ENCODE measurements at regions not wholly inside any gene's neighbourhood (a gene's known extent, or its start where the extent isn't known, plus 50 kb on each side); places are given as distances from the start of the nearest gene placed in this dataset.

GRCh38 chr13:22700246-22700887, 480.4 kb upstream of the SGCG start:
- Histone ChIP-seq H3K27ac (ENCODE audit: low read length) (no peak overlapping the region), H3K9me3 (ENCODE audit: control insufficient read depth in 1 of 2, low read length in 2 of 2) (peaks cover 0 to 4% of the 10 kb centered on the region in 2 donors), H3K27me3 (ENCODE audit: low read depth, low read length) (no peaks in the 10 kb centered on the region), H3K4me1 (ENCODE audit: control insufficient read depth in 1 of 2, insufficient read depth in 2 of 2, low read length in 2 of 2) (no peaks in the 10 kb centered on the region), H3K36me3 (ENCODE audit: control insufficient read depth in 1 of 2, insufficient read depth in 2 of 2, low read length in 2 of 2) (no peaks in the 10 kb centered on the region), H3K4me3 (ENCODE audit: low read depth in 1 of 2, low read length in 2 of 2) (no peak overlapping the region)

GRCh38 chr13:22703601-22704209, 477.1 kb upstream of the SGCG start:
- Histone ChIP-seq H3K27me3 (ENCODE audit: low read depth, low read length) (no peaks in the 10 kb centered on the region), H3K4me1 (ENCODE audit: control insufficient read depth in 1 of 2, insufficient read depth in 2 of 2, low read length in 2 of 2) (no peaks in the 10 kb centered on the region), H3K4me3 (ENCODE audit: low read depth in 1 of 2, low read length in 2 of 2) (no peak overlapping the region), H3K36me3 (ENCODE audit: control insufficient read depth in 1 of 2, insufficient read depth in 2 of 2, low read length in 2 of 2) (no peaks in the 10 kb centered on the region), H3K27ac (ENCODE audit: low read length) (no peak overlapping the region), H3K9me3 (ENCODE audit: control insufficient read depth in 1 of 2, low read length in 2 of 2) (no peaks in the 10 kb centered on the region)

- Histone ChIP-seq H3K4me1 (ENCODE audit: control insufficient read depth in 1 of 2, insufficient read depth in 2 of 2, low read length in 2 of 2) (no peaks in the 10 kb centered on the region), H3K27ac (ENCODE audit: low read length) (no peak overlapping the region), H3K36me3 (ENCODE audit: control insufficient read depth in 1 of 2, insufficient read depth in 2 of 2, low read length in 2 of 2) (no peaks in the 10 kb centered on the region), H3K9me3 (ENCODE audit: control insufficient read depth in 1 of 2, low read length in 2 of 2) (no peaks in the 10 kb centered on the region), H3K27me3 (ENCODE audit: low read depth, low read length) (no peaks in the 10 kb centered on the region), H3K4me3 (ENCODE audit: low read depth in 1 of 2, low read length in 2 of 2) (no peak overlapping the region)
These were observed 472.8 kb upstream of the SGCG start for GRCh38 chr13:22707946-22708345.

GRCh38 chr13:22717036-22717435, 463.7 kb upstream of the SGCG start:
- no peak overlapping the region for H3K27ac ChIP-seq (ENCODE audit: low read length)
- no peaks in the 10 kb centered on the region for H3K36me3 ChIP-seq (ENCODE audit: control insufficient read depth in 1 of 2, insufficient read depth in 2 of 2, low read length in 2 of 2)
- no peaks in the 10 kb centered on the region for H3K9me3 ChIP-seq (ENCODE audit: control insufficient read depth in 1 of 2, low read length in 2 of 2)
- no peaks in the 10 kb centered on the region for H3K4me1 ChIP-seq (ENCODE audit: control insufficient read depth in 1 of 2, insufficient read depth in 2 of 2, low read length in 2 of 2)
- no peak overlapping the region for H3K4me3 ChIP-seq (ENCODE audit: low read depth in 1 of 2, low read length in 2 of 2)
- H3K27me3 ChIP-seq (ENCODE audit: low read depth, low read length) = no peaks in the 10 kb centered on the region

- H3K27ac ChIP-seq (ENCODE audit: low read length) = no peak overlapping the region
- no peaks in the 10 kb centered on the region for H3K27me3 ChIP-seq (ENCODE audit: low read depth, low read length)
- H3K36me3 ChIP-seq (ENCODE audit: control insufficient read depth in 1 of 2, insufficient read depth in 2 of 2, low read length in 2 of 2) = no peaks in the 10 kb centered on the region
- H3K4me1 ChIP-seq (ENCODE audit: control insufficient read depth in 1 of 2, insufficient read depth in 2 of 2, low read length in 2 of 2) = no peaks in the 10 kb centered on the region
- peaks cover 0 to 4% of the 10 kb centered on the region in 2 donors for H3K9me3 ChIP-seq (ENCODE audit: control insufficient read depth in 1 of 2, low read length in 2 of 2)
- H3K4me3 ChIP-seq (ENCODE audit: low read depth in 1 of 2, low read length in 2 of 2) = no peak overlapping the region
These were observed 454.1 kb upstream of the SGCG start for GRCh38 chr13:22726726-22727125.

GRCh38 chr13:22735011-22735995, 445.5 kb upstream of the SGCG start:
- Histone ChIP-seq H3K4me1 (ENCODE audit: control insufficient read depth in 1 of 2, insufficient read depth in 2 of 2, low read length in 2 of 2) (no peaks in the 10 kb centered on the region), H3K36me3 (ENCODE audit: control insufficient read depth in 1 of 2, insufficient read depth in 2 of 2, low read length in 2 of 2) (no peaks in the 10 kb centered on the region), H3K27ac (ENCODE audit: low read length) (no peak overlapping the region), H3K4me3 (ENCODE audit: low read depth in 1 of 2, low read length in 2 of 2) (no peak overlapping the region), H3K9me3 (ENCODE audit: control insufficient read depth in 1 of 2, low read length in 2 of 2) (no peaks in the 10 kb centered on the region), H3K27me3 (ENCODE audit: low read depth, low read length) (no peaks in the 10 kb centered on the region)

- Histone ChIP-seq H3K36me3 (ENCODE audit: control insufficient read depth in 1 of 2, insufficient read depth in 2 of 2, low read length in 2 of 2) (no peaks in the 10 kb centered on the region), H3K4me1 (ENCODE audit: control insufficient read depth in 1 of 2, insufficient read depth in 2 of 2, low read length in 2 of 2) (no peaks in the 10 kb centered on the region), H3K4me3 (ENCODE audit: low read depth in 1 of 2, low read length in 2 of 2) (no peak overlapping the region), H3K9me3 (ENCODE audit: control insufficient read depth in 1 of 2, low read length in 2 of 2) (no peaks in the 10 kb centered on the region), H3K27me3 (ENCODE audit: low read depth, low read length) (no peaks in the 10 kb centered on the region), H3K27ac (ENCODE audit: low read length) (no peak overlapping the region)
These were observed 444.6 kb upstream of the SGCG start for GRCh38 chr13:22736084-22736767.

- no peaks in the 10 kb centered on the region for H3K9me3 ChIP-seq (ENCODE audit: control insufficient read depth in 1 of 2, low read length in 2 of 2)
- H3K4me3 ChIP-seq (ENCODE audit: low read depth in 1 of 2, low read length in 2 of 2) = no peak overlapping the region
- H3K36me3 ChIP-seq (ENCODE audit: control insufficient read depth in 1 of 2, insufficient read depth in 2 of 2, low read length in 2 of 2) = no peaks in the 10 kb centered on the region
- no peaks in the 10 kb centered on the region for H3K4me1 ChIP-seq (ENCODE audit: control insufficient read depth in 1 of 2, insufficient read depth in 2 of 2, low read length in 2 of 2)
- no peaks in the 10 kb centered on the region for H3K27me3 ChIP-seq (ENCODE audit: low read depth, low read length)
- H3K27ac ChIP-seq (ENCODE audit: low read length) = no peak overlapping the region
These were observed 444.0 kb upstream of the SGCG start for GRCh38 chr13:22736768-22737092.

GRCh38 chr13:22738357-22738756, 442.4 kb upstream of the SGCG start:
- Histone ChIP-seq H3K9me3 (ENCODE audit: control insufficient read depth in 1 of 2, low read length in 2 of 2) (no peaks in the 10 kb centered on the region), H3K27me3 (ENCODE audit: low read depth, low read length) (no peaks in the 10 kb centered on the region), H3K4me1 (ENCODE audit: control insufficient read depth in 1 of 2, insufficient read depth in 2 of 2, low read length in 2 of 2) (no peaks in the 10 kb centered on the region), H3K27ac (ENCODE audit: low read length) (no peak overlapping the region), H3K4me3 (ENCODE audit: low read depth in 1 of 2, low read length in 2 of 2) (no peak overlapping the region), H3K36me3 (ENCODE audit: control insufficient read depth in 1 of 2, insufficient read depth in 2 of 2, low read length in 2 of 2) (no peaks in the 10 kb centered on the region)

GRCh38 chr13:22740264-22740663, 440.5 kb upstream of the SGCG start:
- H3K4me3 ChIP-seq (ENCODE audit: low read depth in 1 of 2, low read length in 2 of 2) = no peak overlapping the region

More at GRCh38 chr13:22740264-22740663, 440.5 kb upstream of the SGCG start:
- Histone ChIP-seq H3K27me3 (ENCODE audit: low read depth, low read length) (no peaks in the 10 kb centered on the region), H3K9me3 (ENCODE audit: control insufficient read depth in 1 of 2, low read length in 2 of 2) (no peaks in the 10 kb centered on the region), H3K27ac (ENCODE audit: low read length) (no peak overlapping the region), H3K4me1 (ENCODE audit: control insufficient read depth in 1 of 2, insufficient read depth in 2 of 2, low read length in 2 of 2) (no peaks in the 10 kb centered on the region), H3K36me3 (ENCODE audit: control insufficient read depth in 1 of 2, insufficient read depth in 2 of 2, low read length in 2 of 2) (no peaks in the 10 kb centered on the region)
